ENCODE measurements at regions not wholly inside any gene's neighbourhood (a gene's known extent, or its start where the extent isn't known, plus 50 kb on each side); places are given as distances from the start of the nearest gene placed in this dataset.

DNA sequence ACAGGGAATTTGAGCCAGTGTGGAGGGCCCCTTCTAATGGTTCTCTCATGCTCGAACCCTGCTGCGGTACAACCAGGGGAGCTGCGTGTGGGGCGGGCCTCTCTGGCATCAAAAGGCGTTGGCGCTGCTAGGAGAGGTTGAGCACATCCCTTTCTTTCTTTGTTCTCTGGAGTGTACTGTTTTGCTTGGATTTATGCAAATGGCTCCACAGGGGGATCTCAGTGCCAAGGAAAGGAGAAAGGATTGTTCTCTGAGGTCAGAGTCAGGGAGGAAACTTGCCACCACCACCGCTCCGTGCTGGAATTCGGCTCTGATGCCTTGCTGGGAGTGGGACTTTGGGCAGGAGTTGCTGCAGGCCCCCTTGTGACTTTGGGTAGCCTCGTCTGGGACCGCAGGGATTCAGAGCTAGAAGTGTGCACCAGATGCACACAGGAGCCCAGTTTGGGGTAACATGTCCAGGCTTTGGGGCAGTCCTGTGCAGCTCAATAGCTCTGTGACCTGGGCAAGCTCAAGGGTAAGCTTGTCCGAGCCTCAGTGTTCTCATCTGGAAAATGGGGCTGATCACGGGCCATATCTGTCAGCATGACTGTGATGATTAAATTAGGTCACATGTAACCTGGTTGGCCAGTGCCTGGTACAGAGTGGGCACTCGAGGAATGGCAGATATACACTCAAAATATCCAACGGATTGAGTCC, 353.0 kb upstream of the EEF2KMT start:
- Mint-ChIP-seq H3K27ac (no peak overlapping the region), H3K27me3 (no peaks in the 10 kb centered on the region), H3K4me3 (no peak overlapping the region), H3K4me1 (no peaks in the 10 kb centered on the region), H3K9me3 (peaks cover 3% of the 10 kb centered on the region), H3K36me3 (ENCODE audit: low read depth) (no peaks in the 10 kb centered on the region)
- no peak for DNase-seq
- POLR2A ChIA-PET: no interaction called here
- CTCF ChIA-PET: no interaction called here

DNA sequence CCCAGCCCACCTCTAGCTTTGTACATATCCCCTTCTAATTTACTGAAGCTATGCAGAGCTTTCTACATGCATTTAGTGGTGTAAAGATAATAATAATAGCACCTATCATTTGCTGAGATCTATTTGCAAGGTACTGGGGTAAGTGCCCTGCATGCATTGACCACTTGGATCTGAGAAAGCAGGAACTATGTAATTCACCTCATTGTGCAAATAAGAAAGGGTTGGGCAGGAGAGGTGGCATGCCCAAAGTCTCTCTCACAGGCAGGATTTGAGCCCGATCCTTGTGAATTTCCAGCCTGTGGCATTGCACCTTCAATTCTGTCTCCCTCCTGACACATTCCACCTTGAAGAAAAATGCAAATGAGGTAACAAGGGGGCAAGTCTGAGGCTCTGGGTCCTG, 352.3 kb upstream of the EEF2KMT start:
- POLR2A ChIA-PET: no interaction called here
- H3K27ac Mint-ChIP-seq: no peak overlapping the region

DNA sequence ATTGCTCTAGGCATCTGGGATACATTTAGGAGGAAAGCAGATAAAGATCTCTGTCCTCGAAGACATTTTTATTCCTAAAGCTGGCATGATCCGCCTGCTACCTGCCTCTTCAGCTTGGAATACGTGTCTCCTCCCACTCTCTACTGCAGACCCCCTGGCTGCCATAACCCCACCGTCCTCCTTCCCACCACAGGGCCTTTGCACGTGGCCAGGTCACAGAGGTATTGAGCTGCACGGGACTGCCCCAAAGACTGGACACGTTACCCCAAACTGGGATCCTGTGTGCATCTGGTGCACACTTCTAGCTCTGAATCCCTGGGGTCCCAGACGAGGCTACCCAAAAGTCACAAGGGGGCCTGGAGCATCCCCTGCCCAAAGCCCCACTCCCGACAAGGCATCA, 351.2 kb upstream of the EEF2KMT start:
- ChIA-PET CTCF (no interaction called here), POLR2A (no interaction called here)
- Mint-ChIP-seq H3K27ac (no peak overlapping the region), H3K4me3 (no peak overlapping the region), H3K27me3 (no peaks in the 10 kb centered on the region), H3K9me3 (peaks cover 3% of the 10 kb centered on the region), H3K36me3 (ENCODE audit: low read depth) (no peaks in the 10 kb centered on the region), H3K4me1 (no peaks in the 10 kb centered on the region)
- no peak for DNase-seq

More for the DNA sequence above, 352.3 kb upstream of the EEF2KMT start:
- Mint-ChIP-seq H3K4me1 (no peaks in the 10 kb centered on the region), H3K36me3 (ENCODE audit: low read depth) (no peaks in the 10 kb centered on the region), H3K9me3 (peaks cover 3% of the 10 kb centered on the region), H3K27me3 (no peaks in the 10 kb centered on the region), H3K4me3 (no peak overlapping the region)
- CTCF ChIA-PET: no interaction called here
- no peak for DNase-seq

DNA sequence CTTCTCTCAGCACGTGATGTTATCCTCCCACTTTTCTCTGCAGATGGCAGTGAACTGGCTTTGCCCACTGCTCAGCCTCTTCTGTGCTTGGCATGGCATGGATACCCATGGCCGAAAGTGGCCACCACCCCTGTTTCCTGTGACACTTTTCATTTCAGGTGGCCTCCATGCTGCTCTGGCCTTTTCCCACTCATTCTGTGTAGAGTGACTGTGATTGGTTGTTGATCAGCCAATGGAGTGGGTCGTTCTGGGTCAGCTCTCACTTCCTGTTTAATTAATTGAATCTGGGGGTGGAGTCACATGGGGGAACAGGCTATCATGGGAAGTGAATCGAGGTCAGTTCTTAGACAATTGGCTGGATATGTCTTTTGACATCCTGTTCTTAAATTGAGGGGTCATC, 350.1 kb upstream of the EEF2KMT start:
- peaks cover 3% of the 10 kb centered on the region for H3K9me3 Mint-ChIP-seq
- no peaks in the 10 kb centered on the region for H3K36me3 Mint-ChIP-seq (ENCODE audit: low read depth)
- H3K27me3 Mint-ChIP-seq: no peaks in the 10 kb centered on the region
- ChIA-PET POLR2A (no interaction called here), CTCF (no interaction called here)
- H3K27ac Mint-ChIP-seq: no peak overlapping the region
- no peak for DNase-seq
- no peak overlapping the region for H3K4me3 Mint-ChIP-seq
- H3K4me1 Mint-ChIP-seq: no peaks in the 10 kb centered on the region

DNA sequence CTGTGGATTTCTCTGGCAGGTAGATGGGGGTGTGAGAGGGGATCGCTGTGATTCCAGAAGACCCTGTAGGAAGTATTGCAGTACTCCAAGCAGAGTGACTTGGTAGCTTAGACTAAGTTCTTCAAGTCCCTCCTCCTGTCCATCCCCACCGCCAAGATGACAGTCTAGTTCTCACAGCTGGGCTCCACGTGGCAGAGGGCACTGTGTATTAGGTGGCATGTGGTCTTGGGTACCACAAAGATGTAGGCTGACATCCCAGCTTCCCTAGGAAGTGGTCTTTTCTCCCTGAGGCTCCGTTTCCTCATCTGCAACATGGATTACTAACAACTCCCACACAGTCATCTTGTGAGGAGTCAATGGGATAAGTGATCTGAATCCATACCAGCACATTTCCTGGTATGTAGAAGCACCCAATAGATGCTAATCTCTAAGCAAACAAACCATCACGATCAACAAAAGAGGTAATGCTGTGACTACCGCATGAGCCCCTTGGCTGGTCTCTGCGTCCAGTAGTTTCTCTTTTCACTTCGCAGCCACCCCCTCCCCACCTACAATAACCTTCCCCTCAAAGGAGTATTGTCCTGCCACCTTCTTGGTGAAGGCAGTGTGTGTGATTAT, 349.1 kb upstream of the EEF2KMT start:
- H3K4me3 Mint-ChIP-seq: no peak overlapping the region
- DNase-seq: no peak
- CTCF ChIA-PET: no interaction called here
- POLR2A ChIA-PET: no interaction called here
- H3K36me3 Mint-ChIP-seq (ENCODE audit: low read depth): no peaks in the 10 kb centered on the region
- H3K27me3 Mint-ChIP-seq: no peaks in the 10 kb centered on the region
- H3K9me3 Mint-ChIP-seq: peaks cover 3% of the 10 kb centered on the region
- H3K4me1 Mint-ChIP-seq: no peaks in the 10 kb centered on the region
- H3K27ac Mint-ChIP-seq: no peak overlapping the region

DNA sequence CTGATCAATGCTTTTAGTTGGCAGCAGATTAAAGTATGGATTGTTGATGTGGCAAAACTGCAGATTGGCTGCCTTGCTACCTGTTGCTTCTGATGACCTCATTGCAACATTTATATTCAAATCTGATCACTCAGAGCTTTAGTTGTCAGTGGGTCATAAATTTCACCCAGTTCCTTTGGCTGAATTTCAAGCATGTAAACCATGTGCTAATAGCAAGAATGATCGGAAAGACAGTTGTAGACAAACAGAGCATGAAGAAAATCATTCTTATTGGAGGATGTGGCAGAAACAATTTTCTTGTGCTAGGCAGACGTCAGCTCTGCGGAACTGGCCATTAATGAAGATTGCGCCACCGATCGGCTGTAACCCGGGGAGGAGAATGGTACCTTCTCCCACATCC, 346.6 kb upstream of the EEF2KMT start:
- Mint-ChIP-seq H3K4me1 (no peaks in the 10 kb centered on the region), H3K4me3 (no peak overlapping the region), H3K27ac (no peak overlapping the region), H3K9me3 (peaks cover 7% of the 10 kb centered on the region), H3K36me3 (ENCODE audit: low read depth) (no peaks in the 10 kb centered on the region), H3K27me3 (no peaks in the 10 kb centered on the region)
- DNase-seq: no peak
- POLR2A ChIA-PET: no interaction called here
- CTCF ChIA-PET: no interaction called here

DNA sequence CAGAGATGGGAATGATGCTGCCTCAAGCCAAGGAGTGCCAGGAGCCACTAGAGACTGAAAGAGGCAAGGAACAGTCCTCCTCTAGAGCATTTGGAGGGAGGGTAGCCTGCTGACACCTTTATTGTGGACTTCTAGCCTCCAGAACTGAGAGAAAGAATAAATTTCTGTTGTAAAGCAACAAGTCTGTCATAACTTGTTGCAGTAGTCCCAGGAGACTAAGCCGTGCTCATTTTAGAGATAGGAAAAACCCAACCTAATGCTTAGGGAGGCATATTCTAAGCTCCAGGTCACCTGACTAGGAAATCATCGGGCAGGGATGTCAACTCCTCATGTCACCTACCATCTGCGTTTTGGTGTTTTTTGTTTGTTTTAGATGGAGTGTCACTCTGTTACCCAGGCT, 345.4 kb upstream of the EEF2KMT start:
- CTCF ChIA-PET: no interaction called here
- no peaks in the 10 kb centered on the region for H3K36me3 Mint-ChIP-seq (ENCODE audit: low read depth)

DNA sequence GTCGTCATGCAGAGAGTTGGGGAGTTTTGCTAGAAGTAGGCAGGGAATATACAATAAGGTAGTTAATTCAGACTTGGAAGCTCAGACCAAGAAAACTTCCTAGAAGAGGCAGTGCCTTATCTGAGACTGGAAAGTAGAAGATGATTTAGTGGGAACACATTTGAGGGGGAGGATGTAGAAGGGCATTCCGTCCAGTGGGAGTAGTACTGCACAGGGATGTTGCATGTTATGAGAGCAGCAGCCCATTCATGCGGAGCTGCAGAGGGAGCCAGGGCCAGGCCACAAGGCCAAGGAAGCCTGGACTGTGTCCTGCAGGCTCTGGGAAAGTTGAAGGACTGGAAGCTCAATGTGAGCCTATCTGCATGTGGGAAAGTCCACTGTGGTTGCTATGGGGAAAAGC, 344.5 kb upstream of the EEF2KMT start:
- CTCF ChIA-PET: no interaction called here

More for the DNA sequence above, 345.4 kb upstream of the EEF2KMT start:
- peaks cover 13% of the 10 kb centered on the region for H3K9me3 Mint-ChIP-seq
- no peak for DNase-seq
- no peak overlapping the region for H3K27ac Mint-ChIP-seq
- no peaks in the 10 kb centered on the region for H3K27me3 Mint-ChIP-seq
- POLR2A ChIA-PET: no interaction called here
- H3K4me3 Mint-ChIP-seq: no peak overlapping the region
- no peaks in the 10 kb centered on the region for H3K4me1 Mint-ChIP-seq

DNA sequence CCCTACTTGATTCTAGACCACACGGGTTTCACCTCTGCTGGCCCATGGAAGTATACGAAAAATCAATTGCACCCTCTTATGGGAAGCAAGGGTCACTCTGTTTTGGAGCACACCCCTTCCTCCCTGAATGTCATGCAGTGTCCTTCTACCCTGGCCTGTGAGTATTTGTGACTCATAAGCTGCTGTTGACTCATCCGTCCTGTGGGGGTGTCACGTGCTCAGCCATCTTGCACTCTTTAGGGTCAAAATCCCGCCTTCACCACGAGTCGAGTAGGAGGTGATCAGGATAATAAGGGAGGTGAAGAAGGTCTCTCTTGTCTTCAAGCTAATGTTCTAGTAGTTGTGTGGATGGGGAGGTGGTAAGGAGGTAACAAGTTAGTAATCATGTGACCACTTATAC, 341.0 kb upstream of the EEF2KMT start:
- peaks cover 11% of the 10 kb centered on the region for H3K9me3 Mint-ChIP-seq
- POLR2A ChIA-PET: no interaction called here

More for the DNA sequence above, 344.5 kb upstream of the EEF2KMT start:
- H3K9me3 Mint-ChIP-seq: peaks cover 11% of the 10 kb centered on the region
- no peak for DNase-seq
- H3K4me3 Mint-ChIP-seq: no peak overlapping the region
- POLR2A ChIA-PET: no interaction called here
- H3K4me1 Mint-ChIP-seq: no peaks in the 10 kb centered on the region
- H3K36me3 Mint-ChIP-seq (ENCODE audit: low read depth): no peaks in the 10 kb centered on the region
- no peak overlapping the region for H3K27ac Mint-ChIP-seq
- H3K27me3 Mint-ChIP-seq: no peaks in the 10 kb centered on the region

DNA sequence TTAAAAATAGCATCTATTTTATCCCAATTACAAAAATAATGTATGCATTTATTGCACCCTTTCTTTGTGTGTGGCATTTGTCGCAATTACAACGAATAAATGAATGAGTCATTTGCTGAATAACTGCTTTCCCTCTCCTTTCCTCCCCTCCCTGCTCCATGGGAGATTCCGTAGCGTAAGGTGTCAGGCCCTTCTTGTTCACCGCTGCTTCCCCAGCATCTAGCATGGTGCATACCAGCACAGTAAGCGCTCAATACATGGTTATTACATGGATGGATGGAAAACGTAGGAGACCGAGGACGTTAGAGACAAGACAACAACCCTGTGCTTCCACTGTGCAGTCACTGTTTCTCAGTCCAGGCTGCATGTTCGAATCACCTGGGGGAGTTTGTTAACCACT, 336.0 kb upstream of the EEF2KMT start:
- no peak for DNase-seq
- no peak overlapping the region for H3K4me3 Mint-ChIP-seq
- CTCF ChIA-PET: no interaction called here
- no peaks in the 10 kb centered on the region for H3K4me1 Mint-ChIP-seq
- peaks cover under 1% of the 10 kb centered on the region for H3K9me3 Mint-ChIP-seq
- no peak overlapping the region for H3K27ac Mint-ChIP-seq
- POLR2A ChIA-PET: no interaction called here
- no peaks in the 10 kb centered on the region for H3K27me3 Mint-ChIP-seq
- H3K36me3 Mint-ChIP-seq (ENCODE audit: low read depth): no peaks in the 10 kb centered on the region

More for the DNA sequence above, 341.0 kb upstream of the EEF2KMT start:
- CTCF ChIA-PET: no interaction called here
- DNase-seq: no peak
- H3K36me3 Mint-ChIP-seq (ENCODE audit: low read depth): no peaks in the 10 kb centered on the region
- no peak overlapping the region for H3K27ac Mint-ChIP-seq
- H3K27me3 Mint-ChIP-seq: no peaks in the 10 kb centered on the region
- no peaks in the 10 kb centered on the region for H3K4me1 Mint-ChIP-seq
- no peak overlapping the region for H3K4me3 Mint-ChIP-seq

DNA sequence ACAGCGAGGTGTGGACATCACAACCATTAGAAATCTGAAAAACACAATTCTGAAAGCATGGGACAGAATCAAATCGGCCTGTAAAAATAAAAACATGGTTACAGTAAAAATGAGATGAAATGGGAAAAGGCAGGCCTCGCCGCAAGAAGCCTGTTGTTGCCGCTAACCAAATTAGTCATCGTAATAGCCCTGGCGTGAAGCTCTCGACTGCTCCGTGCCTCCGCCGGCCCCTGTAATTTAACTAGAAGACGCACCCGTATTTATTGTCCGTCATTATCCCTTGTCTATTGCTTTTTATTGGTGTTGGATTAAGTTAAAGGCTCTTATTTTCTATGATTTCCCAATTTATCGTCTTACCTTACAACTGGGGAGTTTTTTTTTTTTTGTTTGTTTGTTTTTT, 334.6 kb upstream of the EEF2KMT start:
- Mint-ChIP-seq H3K4me3 (no peak overlapping the region), H3K36me3 (ENCODE audit: low read depth) (no peaks in the 10 kb centered on the region), H3K27ac (no peak overlapping the region), H3K27me3 (no peaks in the 10 kb centered on the region), H3K9me3 (no peaks in the 10 kb centered on the region), H3K4me1 (no peaks in the 10 kb centered on the region)
- DNase-seq: no peak
- POLR2A ChIA-PET: no interaction called here
- CTCF ChIA-PET: no interaction called here

DNA sequence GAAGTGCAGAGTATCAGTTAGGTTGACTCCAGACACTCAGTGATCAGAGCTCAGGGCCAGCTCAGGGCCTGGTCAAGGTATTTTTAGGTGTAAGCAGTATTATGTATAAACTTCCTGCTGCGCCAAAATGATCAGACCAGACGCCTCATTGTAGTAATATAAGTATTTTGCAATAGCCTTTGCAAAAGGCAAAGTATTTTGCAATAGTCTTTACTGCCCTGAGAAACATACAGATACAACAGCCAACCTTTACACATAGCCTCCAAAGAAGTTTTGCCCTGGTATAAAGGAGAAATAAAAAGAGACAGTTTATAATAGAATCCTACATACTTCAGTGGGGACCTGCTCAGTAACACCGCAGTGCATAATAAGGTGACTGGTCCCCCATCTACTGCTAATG, 333.0 kb upstream of the EEF2KMT start:
- POLR2A ChIA-PET: no interaction called here
- no peaks in the 10 kb centered on the region for H3K9me3 Mint-ChIP-seq
- CTCF ChIA-PET: no interaction called here
- H3K36me3 Mint-ChIP-seq (ENCODE audit: low read depth): no peaks in the 10 kb centered on the region
- no peak overlapping the region for H3K27ac Mint-ChIP-seq
- no peaks in the 10 kb centered on the region for H3K27me3 Mint-ChIP-seq
- no peak overlapping the region for H3K4me3 Mint-ChIP-seq
- DNase-seq: no peak
- H3K4me1 Mint-ChIP-seq: no peaks in the 10 kb centered on the region

DNA sequence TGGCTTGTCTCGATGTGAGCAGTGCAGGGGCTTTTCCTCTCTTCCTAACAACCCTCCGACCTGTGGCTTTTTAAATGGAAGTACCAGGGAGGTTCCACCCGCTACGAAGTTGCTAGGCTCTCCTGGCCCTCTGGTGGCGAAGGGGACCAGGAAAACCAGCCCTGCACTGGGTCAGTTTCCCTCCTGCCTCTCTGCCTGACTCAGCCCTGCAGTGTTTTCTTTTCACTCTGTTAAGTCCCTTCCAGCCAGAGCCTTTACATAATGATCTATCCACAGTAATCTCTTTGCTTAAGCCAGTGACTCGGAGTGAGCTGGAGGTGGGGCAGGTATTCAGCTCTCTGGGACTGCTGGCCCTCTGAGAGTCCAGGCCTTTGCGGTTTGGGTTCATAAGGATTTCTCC, 331.3 kb upstream of the EEF2KMT start:
- POLR2A ChIA-PET: no interaction called here
- Mint-ChIP-seq H3K36me3 (ENCODE audit: low read depth) (no peaks in the 10 kb centered on the region), H3K9me3 (no peaks in the 10 kb centered on the region), H3K27me3 (no peaks in the 10 kb centered on the region), H3K27ac (no peak overlapping the region), H3K4me3 (no peak overlapping the region), H3K4me1 (no peaks in the 10 kb centered on the region)
- DNase-seq: no peak
- CTCF ChIA-PET: no interaction called here

DNA sequence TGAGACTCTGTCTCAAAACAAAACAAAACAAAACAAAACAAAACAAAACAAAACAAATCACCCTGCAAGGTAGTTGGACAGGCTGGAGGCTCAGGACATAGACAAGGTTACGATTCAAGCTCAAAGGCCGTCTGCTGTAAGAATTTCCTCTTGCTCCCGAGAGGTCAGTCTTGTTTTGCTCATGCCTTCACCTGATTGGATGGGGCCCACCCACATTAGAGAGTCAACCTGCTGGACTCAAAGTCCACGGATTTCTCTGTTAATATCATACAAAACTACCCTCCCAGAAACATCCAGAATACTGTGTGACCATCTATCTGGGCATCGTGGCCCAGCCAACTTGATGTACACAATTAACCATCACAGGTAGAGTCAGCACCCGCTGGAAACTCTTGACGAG, 330.0 kb upstream of the EEF2KMT start:
- no peak for DNase-seq
- H3K27me3 Mint-ChIP-seq: no peaks in the 10 kb centered on the region
- H3K36me3 Mint-ChIP-seq (ENCODE audit: low read depth): no peaks in the 10 kb centered on the region
- no peaks in the 10 kb centered on the region for H3K9me3 Mint-ChIP-seq
- no peak overlapping the region for H3K27ac Mint-ChIP-seq
- no peaks in the 10 kb centered on the region for H3K4me1 Mint-ChIP-seq
- ChIA-PET CTCF (interaction anchor here (0.6 kb wide), 1 partner anchor 143 kb away, joined by 4 read pairs; no protein-coding TSS in a partner anchor), POLR2A (no interaction called here)
- H3K4me3 Mint-ChIP-seq: no peak overlapping the region
